PFSK-1 (cell line): ENCODE measurements at regions not wholly inside any gene's neighbourhood (a gene's known extent, or its start where the extent isn't known, plus 50 kb on each side); places are given as distances from the start of the nearest gene placed in this dataset.

Source experiments
- FOXP2 ChIP-seq: optimal IDR thresholded peaks from 2 replicates; pipeline ENCODE3; 2011; ENCODE audit warnings: borderline replicate concordance, control low read depth, inconsistent platforms; ENCODE audit not compliant: insufficient read depth; ENCODE audit errors: extremely low read length, extremely low read depth
- POLR2AphosphoS5 ChIP-seq: IDR thresholded peaks from 2 replicates; pipeline ENCODE4 v1.6.1; 2012; ENCODE audit warnings: low read depth, mild to moderate bottlenecking, control low read depth, low read length, moderate library complexity
- REST ChIP-seq, 2 experiments: IDR thresholded peaks; 2 replicates each; pipeline versions ENCODE4 v1.6.1 to v1.8.0; 2011 to 2012; ENCODE audit warnings: low read depth in 2 of 2, low read length in 2 of 2, control low read depth in 1 of 2, inconsistent platforms in 1 of 2, mild to moderate bottlenecking in 1 of 2, moderate library complexity in 1 of 2; ENCODE audit not compliant: insufficient read depth in 1 of 2
- SIN3A ChIP-seq: IDR thresholded peaks from 2 replicates; pipeline ENCODE4 v1.6.1; 2012; ENCODE audit warnings: mild to moderate bottlenecking, low read length, moderate library complexity, borderline replicate concordance; ENCODE audit not compliant: insufficient read depth
- TAF1 ChIP-seq: IDR thresholded peaks from 2 replicates; pipeline ENCODE4 v1.6.1; 2012; ENCODE audit warnings: low read length, control low read depth, borderline replicate concordance; ENCODE audit not compliant: insufficient read depth

GRCh38 chr6:168773788-168774187 lies 332.8 kb downstream of the SMOC2 start:
- no peak for TF ChIP-seq REST (IDR thresholded peaks at IDR 0.05; ENCODE audit: insufficient read depth in 1 of 2, low read depth in 2 of 2, low read length in 2 of 2)
- no peak for TF ChIP-seq POLR2AphosphoS5
- TF ChIP-seq TAF1: no peak
- no peak for TF ChIP-seq FOXP2
- no peak for TF ChIP-seq SIN3A

GRCh38 chr6:168765752-168766151 lies 324.8 kb downstream of the SMOC2 start:
- TF ChIP-seq REST (IDR thresholded peaks at IDR 0.05; ENCODE audit: insufficient read depth in 1 of 2, low read depth in 2 of 2, low read length in 2 of 2) (no peak), TAF1 (no peak), SIN3A (no peak), FOXP2 (no peak), POLR2AphosphoS5 (no peak)

- TF ChIP-seq FOXP2 (no peak), REST (IDR thresholded peaks at IDR 0.05; ENCODE audit: insufficient read depth in 1 of 2, low read depth in 2 of 2, low read length in 2 of 2) (no peak), SIN3A (no peak), TAF1 (no peak), POLR2AphosphoS5 (no peak)
Measured at GRCh38 chr6:168756009-168756634, 315.1 kb downstream of the SMOC2 start.

GRCh38 chr6:168746643-168747042 lies 305.7 kb downstream of the SMOC2 start:
- no peak for TF ChIP-seq FOXP2
- TF ChIP-seq TAF1: no peak
- no peak for TF ChIP-seq SIN3A
- TF ChIP-seq POLR2AphosphoS5: no peak
- TF ChIP-seq REST (IDR thresholded peaks at IDR 0.05; ENCODE audit: insufficient read depth in 1 of 2, low read depth in 2 of 2, low read length in 2 of 2): no peak
